ENCODE measurements at regions not wholly inside any gene's neighbourhood (a gene's known extent, or its start where the extent isn't known, plus 50 kb on each side); places are given as distances from the start of the nearest gene placed in this dataset.

- Histone ChIP-seq H3K27ac (ENCODE audit: low read length) (no peak overlapping the region), H3K4me3 (ENCODE audit: low read length) (no peak overlapping the region), H3K9me3 (ENCODE audit: insufficient read depth, low read length) (no peaks in the 10 kb centered on the region), H3K4me2 (ENCODE audit: low read length) (no peak overlapping the region), H4K20me1 (ENCODE audit: insufficient read depth, low read length) (no peaks in the 10 kb centered on the region), H2AFZ (ENCODE audit: low read depth, low read length) (no peak overlapping the region), H3K4me1 (ENCODE audit: low read length) (no peaks in the 10 kb centered on the region), H3K36me3 (replicated peaks; ENCODE audit: low read depth, low read length) (no peaks in the 10 kb centered on the region), H3K79me2 (ENCODE audit: low read length) (no peaks in the 10 kb centered on the region), H3K9ac (ENCODE audit: low read length) (no peak overlapping the region), H3K27me3 (ENCODE audit: low read depth, low read length) (no peaks in the 10 kb centered on the region)
- TF ChIP-seq, protein P1, sequence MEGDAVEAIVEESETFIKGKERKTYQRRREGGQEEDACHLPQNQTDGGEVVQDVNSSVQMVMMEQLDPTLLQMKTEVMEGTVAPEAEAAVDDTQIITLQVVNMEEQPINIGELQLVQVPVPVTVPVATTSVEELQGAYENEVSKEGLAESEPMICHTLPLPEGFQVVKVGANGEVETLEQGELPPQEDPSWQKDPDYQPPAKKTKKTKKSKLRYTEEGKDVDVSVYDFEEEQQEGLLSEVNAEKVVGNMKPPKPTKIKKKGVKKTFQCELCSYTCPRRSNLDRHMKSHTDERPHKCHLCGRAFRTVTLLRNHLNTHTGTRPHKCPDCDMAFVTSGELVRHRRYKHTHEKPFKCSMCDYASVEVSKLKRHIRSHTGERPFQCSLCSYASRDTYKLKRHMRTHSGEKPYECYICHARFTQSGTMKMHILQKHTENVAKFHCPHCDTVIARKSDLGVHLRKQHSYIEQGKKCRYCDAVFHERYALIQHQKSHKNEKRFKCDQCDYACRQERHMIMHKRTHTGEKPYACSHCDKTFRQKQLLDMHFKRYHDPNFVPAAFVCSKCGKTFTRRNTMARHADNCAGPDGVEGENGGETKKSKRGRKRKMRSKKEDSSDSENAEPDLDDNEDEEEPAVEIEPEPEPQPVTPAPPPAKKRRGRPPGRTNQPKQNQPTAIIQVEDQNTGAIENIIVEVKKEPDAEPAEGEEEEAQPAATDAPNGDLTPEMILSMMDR (IDR thresholded peaks at IDR 0.05; ENCODE audit: low read depth, low read length): no peak
- TF ChIP-seq EZH2phosphoT487 (IDR thresholded peaks at IDR 0.05; ENCODE audit: low read depth): no peak
Measured at GRCh38 chr4:12778706-12779105, 705.4 kb downstream of the RAB28 start.

GRCh38 chr4:12778191-12778590, 705.9 kb downstream of the RAB28 start:
- no peak overlapping the region for H3K9ac ChIP-seq (ENCODE audit: low read length)
- no peak overlapping the region for H3K4me3 ChIP-seq (ENCODE audit: low read length)
- no peak overlapping the region for H3K27ac ChIP-seq (ENCODE audit: low read length)
- H2AFZ ChIP-seq (ENCODE audit: low read depth, low read length): no peak overlapping the region
- H3K27me3 ChIP-seq (ENCODE audit: low read depth, low read length): no peaks in the 10 kb centered on the region
- H3K36me3 ChIP-seq (replicated peaks; ENCODE audit: low read depth, low read length): no peaks in the 10 kb centered on the region
- H3K9me3 ChIP-seq (ENCODE audit: insufficient read depth, low read length): no peaks in the 10 kb centered on the region
- no peaks in the 10 kb centered on the region for H3K79me2 ChIP-seq (ENCODE audit: low read length)
- peaks cover 4% of the 10 kb centered on the region for H3K4me1 ChIP-seq (ENCODE audit: low read length)
- no peaks in the 10 kb centered on the region for H4K20me1 ChIP-seq (ENCODE audit: insufficient read depth, low read length)
- H3K4me2 ChIP-seq (ENCODE audit: low read length): no peak overlapping the region
- TF ChIP-seq EZH2phosphoT487 (IDR thresholded peaks at IDR 0.05; ENCODE audit: low read depth): no peak
- TF ChIP-seq, protein P1 (IDR thresholded peaks at IDR 0.05; ENCODE audit: low read depth, low read length): no peak

DNA sequence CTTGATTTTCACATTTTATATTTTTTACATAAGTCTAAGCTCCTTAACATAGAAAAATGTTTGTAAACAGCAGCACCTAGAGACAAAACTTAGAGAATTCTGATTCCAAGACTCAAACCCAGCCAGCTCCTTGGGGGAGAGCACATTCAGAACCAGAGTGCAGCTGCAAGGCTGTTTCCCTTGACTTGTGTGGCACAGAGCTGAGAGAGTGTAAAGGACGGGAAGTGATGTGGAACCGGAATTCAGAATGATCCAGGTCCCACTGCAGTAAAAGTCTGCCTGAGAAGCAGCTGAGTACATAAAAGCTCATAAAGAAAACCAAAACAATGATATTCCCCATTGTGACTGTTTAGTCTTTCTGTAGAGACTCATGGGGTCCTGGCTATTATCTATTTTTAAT, 713.8 kb downstream of the RAB28 start:
- no peaks in the 10 kb centered on the region for H4K20me1 ChIP-seq (ENCODE audit: insufficient read depth, low read length)
- H3K4me2 ChIP-seq (ENCODE audit: low read length): no peak overlapping the region
- H3K27ac ChIP-seq (ENCODE audit: low read length): no peak overlapping the region
- H3K36me3 ChIP-seq (replicated peaks; ENCODE audit: low read depth, low read length): no peaks in the 10 kb centered on the region
- H3K79me2 ChIP-seq (ENCODE audit: low read length): no peaks in the 10 kb centered on the region
- no peaks in the 10 kb centered on the region for H3K9me3 ChIP-seq (ENCODE audit: insufficient read depth, low read length)
- no peak for TF ChIP-seq EZH2phosphoT487 (IDR thresholded peaks at IDR 0.05; ENCODE audit: low read depth)
- TF ChIP-seq, protein P1 (IDR thresholded peaks at IDR 0.05; ENCODE audit: low read depth, low read length): no peak
- peaks cover 4% of the 10 kb centered on the region for H3K4me1 ChIP-seq (ENCODE audit: low read length)
- H3K27me3 ChIP-seq (ENCODE audit: low read depth, low read length): no peaks in the 10 kb centered on the region
- H3K4me3 ChIP-seq (ENCODE audit: low read length): no peak overlapping the region
- no peak overlapping the region for H2AFZ ChIP-seq (ENCODE audit: low read depth, low read length)
- no peak overlapping the region for H3K9ac ChIP-seq (ENCODE audit: low read length)

DNA sequence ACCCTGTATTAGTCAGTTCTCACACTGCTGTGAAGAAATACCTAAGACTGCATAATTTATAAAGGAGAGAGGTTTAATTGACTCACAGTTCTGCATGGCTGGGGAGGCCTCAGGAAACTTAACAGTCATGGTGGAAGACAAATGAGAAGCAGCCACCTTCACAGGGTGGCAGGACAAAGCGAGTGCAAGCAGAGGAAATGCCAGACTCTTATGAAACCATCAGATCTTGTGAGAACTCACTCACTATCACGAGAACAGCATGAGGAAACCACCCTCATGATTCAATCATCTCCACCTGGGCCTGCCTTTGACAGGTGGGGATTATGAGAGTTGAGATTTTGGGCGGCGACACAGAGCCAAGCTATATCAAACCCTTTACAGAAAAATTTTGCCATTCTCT, 722.4 kb downstream of the RAB28 start:
- no peak overlapping the region for H3K27ac ChIP-seq (ENCODE audit: low read length)
- no peaks in the 10 kb centered on the region for H3K36me3 ChIP-seq (replicated peaks; ENCODE audit: low read depth, low read length)

More for the DNA sequence above, 722.4 kb downstream of the RAB28 start:
- H3K79me2 ChIP-seq (ENCODE audit: low read length): no peaks in the 10 kb centered on the region
- no peak overlapping the region for H3K4me3 ChIP-seq (ENCODE audit: low read length)
- H2AFZ ChIP-seq (ENCODE audit: low read depth, low read length): no peak overlapping the region
- no peaks in the 10 kb centered on the region for H3K9me3 ChIP-seq (ENCODE audit: insufficient read depth, low read length)
- H3K4me1 ChIP-seq (ENCODE audit: low read length): no peaks in the 10 kb centered on the region
- no peak overlapping the region for H3K4me2 ChIP-seq (ENCODE audit: low read length)
- TF ChIP-seq, protein P1 (IDR thresholded peaks at IDR 0.05; ENCODE audit: low read depth, low read length): no peak
- TF ChIP-seq EZH2phosphoT487 (IDR thresholded peaks at IDR 0.05; ENCODE audit: low read depth): no peak
- no peak overlapping the region for H3K9ac ChIP-seq (ENCODE audit: low read length)
- no peaks in the 10 kb centered on the region for H4K20me1 ChIP-seq (ENCODE audit: insufficient read depth, low read length)
- no peaks in the 10 kb centered on the region for H3K27me3 ChIP-seq (ENCODE audit: low read depth, low read length)
